HG02759 (cell line): ENCODE measurements at regions not wholly inside any gene's neighbourhood (a gene's known extent, or its start where the extent isn't known, plus 50 kb on each side); places are given as distances from the start of the nearest gene placed in this dataset.

ENCODE experiments used
- ATAC-seq: cut with Tn5 transposase; IDR thresholded peaks from one replicate; pipeline ENCODE4 v1.9.1; 2021; ENCODE audit warnings: mild to moderate bottlenecking, moderate library complexity; ENCODE audit not compliant: unreplicated experiment

DNA sequence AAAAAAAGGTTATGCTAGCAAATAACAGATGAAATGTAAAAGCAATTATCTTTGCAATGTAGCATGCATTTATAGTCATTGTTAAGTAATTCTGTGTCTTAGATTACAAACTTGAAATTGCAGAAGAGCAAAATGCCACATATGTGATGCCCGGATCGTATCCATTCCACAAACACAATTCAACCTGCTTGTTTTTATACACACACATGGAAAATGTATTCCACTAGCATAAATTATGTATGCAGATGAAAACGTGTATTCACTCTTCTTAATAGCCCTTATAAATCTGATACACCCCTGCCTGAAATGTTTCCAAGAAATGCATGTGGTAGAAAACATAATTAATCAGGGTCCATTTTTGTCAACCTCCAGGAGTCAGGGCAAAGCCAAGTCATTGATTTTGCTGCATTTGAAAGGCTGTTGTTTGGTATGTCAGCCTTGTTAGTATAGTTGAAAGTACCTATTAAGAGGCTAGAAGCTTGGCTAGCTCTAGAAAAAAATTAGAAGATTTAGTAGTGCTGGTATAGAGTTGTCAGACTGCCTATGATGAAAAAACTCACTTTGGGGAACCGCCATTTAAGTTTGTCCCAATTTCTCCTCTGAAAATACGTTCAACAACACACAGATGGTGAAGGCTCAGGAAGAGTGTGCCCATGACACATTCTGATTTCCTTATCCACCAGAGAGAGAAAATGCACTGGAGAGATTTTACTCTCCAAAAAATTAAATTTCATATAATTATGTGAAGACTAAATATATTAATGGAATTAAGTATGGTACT, 69.2 kb upstream of the TMC3 start:
- ATAC-seq: no peak

DNA sequence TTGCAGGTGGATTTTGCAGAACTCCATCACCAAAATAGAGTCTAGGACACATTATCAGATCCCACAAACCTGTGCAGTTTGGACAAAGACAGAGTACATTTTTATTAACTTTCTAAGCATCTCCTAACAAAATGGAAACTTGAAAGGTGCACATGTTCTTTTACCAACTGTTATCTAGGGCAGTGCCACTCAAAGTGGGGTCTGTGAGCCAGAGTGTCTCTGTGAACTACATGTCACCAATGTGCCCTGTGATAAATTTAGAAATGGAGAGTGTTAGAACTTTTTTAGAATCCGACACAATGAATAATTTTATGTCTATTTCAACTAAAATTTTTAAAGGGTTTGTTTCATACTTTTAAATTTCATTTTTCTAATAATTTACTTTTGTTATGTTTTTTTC, 68.4 kb upstream of the TMC3 start:
- no peak for ATAC-seq

DNA sequence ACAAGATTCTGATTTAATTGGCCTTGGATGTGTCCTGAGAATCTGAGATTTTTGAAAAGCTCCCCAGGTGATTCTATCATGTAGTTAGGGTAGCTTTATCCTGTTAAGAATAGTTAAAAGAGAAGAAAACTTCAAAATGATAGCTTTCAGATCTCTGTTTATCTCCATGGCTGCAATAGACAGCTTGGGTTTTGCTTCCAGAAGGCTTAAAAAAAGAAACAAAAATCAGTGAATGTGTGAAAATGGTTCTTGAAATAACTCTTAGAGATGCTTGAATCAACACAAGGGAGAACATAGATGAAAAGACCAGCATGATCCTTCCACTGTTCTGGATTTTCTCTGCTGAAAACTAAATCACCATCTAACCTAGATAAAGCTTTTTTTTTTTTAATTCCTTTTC, 60.8 kb upstream of the TMC3 start:
- no peak for ATAC-seq

DNA sequence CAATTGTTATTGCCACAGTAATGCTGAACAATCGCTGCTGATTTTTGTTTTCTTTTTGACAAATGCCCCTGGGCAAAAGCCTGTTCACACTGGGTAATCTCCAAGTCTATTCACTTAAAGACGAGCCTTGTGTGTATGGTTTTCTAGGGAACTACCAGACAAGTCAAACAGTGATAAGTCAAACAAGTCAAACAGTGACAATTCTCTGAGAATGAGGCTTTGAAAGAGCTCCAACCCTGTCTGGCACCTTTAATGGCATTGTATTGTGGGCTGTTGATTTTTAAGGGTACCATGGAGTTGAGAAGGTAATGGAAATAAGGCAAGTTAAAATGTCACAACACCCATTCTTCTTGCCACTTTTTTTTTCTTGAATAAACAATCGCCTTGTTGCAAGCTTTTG, 59.4 kb upstream of the TMC3 start:
- no peak for ATAC-seq

DNA sequence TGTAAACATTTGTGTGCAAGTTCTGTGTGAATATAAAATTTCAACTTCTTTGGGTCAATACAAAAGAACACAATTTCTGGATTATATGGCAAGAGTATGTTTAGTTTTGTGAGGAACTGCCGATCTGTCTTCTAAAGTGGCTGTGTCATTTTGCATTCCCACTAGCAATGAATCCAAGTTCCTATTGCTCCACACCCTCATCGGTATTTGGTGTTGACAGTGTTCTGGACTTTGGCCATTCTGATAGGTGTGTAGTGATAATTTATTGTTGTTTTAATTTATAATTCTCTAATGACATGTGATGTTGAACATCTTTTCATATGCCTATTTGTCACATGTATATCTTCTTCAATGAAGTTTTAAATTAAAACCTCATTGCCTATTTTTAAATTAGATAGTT, 58.2 kb upstream of the TMC3 start:
- ATAC-seq: no peak

DNA sequence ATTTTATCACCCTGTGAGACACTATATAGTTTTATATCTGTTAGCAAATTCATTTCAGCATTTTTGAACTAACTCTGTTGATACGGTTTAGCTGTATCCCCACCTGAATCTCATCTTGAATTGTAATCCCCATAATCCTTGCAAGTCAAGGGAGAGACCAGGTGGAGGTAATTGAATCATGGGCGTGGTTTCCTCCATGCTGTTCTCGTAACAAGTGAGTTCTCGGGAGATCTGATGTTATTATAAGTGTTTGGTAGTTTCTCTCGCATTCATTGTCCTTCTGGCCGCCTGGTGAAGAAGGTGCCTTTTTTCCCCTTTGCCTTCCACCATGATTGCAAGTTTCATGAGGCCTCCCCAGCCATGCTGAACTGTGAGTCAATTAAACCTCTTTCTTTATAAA, 53.2 kb upstream of the TMC3 start:
- ATAC-seq: no peak

DNA sequence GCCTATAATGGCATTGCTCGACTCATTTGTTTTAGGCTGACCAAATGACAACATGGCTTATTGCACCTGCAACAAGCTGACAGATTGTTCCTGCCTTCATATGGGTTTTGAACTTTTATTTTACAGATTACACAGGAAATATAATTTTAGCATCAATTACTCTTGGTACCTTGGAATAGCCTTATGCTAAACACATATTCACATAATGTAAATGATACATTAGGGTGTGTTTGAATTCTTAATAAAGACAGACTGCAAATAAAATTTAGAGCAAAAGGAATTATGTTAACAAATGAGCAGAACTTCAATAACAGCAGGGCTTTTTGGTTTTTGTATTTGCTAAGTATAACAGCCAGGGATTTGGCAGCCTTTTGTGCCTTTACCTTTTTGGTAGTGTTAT, 51.9 kb upstream of the TMC3 start:
- ATAC-seq: no peak
